ENCODE measurements at regions not wholly inside any gene's neighbourhood (a gene's known extent, or its start where the extent isn't known, plus 50 kb on each side); places are given as distances from the start of the nearest gene placed in this dataset.

- peaks cover 0 to 22% of the 10 kb centered on the region in 2 donors for H3K27me3 Mint-ChIP-seq
- no peak overlapping the region for H3K4me3 Mint-ChIP-seq
- ATAC-seq (replicated peaks) (no peak), DNase-seq (no peak)
- H3K9me3 Mint-ChIP-seq = no peaks in the 10 kb centered on the region
- H3K36me3 Mint-ChIP-seq (ENCODE audit: insufficient read depth) = no peaks in the 10 kb centered on the region
- H3K27ac Mint-ChIP-seq = no peak overlapping the region
- peaks cover 0 to 6% of the 10 kb centered on the region in 2 donors for H3K4me1 Mint-ChIP-seq (ENCODE audit: low read depth in 2 of 2)
These were observed 129.8 kb upstream of the ALKAL2 start for GRCh38 chr2:417662-418061.

GRCh38 chr2:417006-417405 lies 129.1 kb upstream of the ALKAL2 start:
- Mint-ChIP-seq H3K27ac (no peak overlapping the region), H3K9me3 (no peaks in the 10 kb centered on the region), H3K36me3 (ENCODE audit: insufficient read depth) (no peaks in the 10 kb centered on the region), H3K4me1 (ENCODE audit: low read depth in 2 of 2) (peaks cover 0 to 6% of the 10 kb centered on the region in 2 donors), H3K27me3 (peaks cover 3 to 22% of the 10 kb centered on the region in 2 donors), H3K4me3 (no peak overlapping the region)
- no peak for DNase-seq
- no peak for ATAC-seq (replicated peaks)

DNA sequence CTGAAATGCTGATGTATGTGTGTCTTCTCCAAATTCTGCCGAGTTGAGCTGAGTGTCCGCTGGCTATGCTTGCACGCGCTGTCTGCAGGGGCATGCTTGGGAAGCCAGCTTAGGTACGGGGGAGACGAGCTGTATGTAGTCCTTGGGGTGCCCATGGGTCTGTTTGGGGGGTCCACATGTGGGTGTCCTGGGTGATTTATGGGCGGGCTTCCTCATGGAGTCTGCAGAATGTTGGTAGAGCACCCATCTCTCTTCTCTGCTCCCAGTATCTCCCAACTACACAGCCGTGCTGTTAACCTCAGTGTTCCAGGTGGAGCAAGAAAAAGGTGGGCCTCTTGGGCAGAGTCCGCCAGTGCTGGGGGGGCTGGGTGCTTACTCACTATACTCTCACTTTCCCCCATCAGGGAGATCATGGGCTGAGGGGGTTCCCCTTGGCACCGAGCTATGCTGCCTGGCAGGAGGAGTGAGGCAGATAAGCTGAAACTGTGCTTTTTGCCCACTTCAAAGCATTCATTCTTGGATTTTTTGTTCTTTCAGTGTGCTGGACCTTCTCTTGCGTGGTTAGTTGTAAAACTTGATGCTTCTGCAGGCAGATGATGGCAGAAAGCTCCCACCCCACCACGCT lies 128.2 kb upstream of the ALKAL2 start:
- no peak for DNase-seq
- peaks cover 6 to 22% of the 10 kb centered on the region in 2 donors for H3K27me3 Mint-ChIP-seq
- H3K4me3 Mint-ChIP-seq = no peak overlapping the region
- no peak overlapping the region for H3K27ac Mint-ChIP-seq
- H3K4me1 Mint-ChIP-seq (ENCODE audit: low read depth in 2 of 2) = peaks cover 0 to 3% of the 10 kb centered on the region in 2 donors
- no peak for ATAC-seq (replicated peaks)
- no peaks in the 10 kb centered on the region for H3K9me3 Mint-ChIP-seq
- no peaks in the 10 kb centered on the region for H3K36me3 Mint-ChIP-seq (ENCODE audit: insufficient read depth)

GRCh38 chr2:409523-409922 lies 121.6 kb upstream of the ALKAL2 start:
- Mint-ChIP-seq H3K27ac (no peak overlapping the region), H3K9me3 (peaks cover 8 to 15% of the 10 kb centered on the region in 2 donors), H3K4me3 (no peak overlapping the region), H3K27me3 (peaks cover 10 to 14% of the 10 kb centered on the region in 2 donors), H3K36me3 (ENCODE audit: insufficient read depth) (no peaks in the 10 kb centered on the region), H3K4me1 (ENCODE audit: low read depth in 2 of 2) (no peaks in the 10 kb centered on the region)
- DNase-seq = no peak
- no peak for ATAC-seq (replicated peaks)

DNA sequence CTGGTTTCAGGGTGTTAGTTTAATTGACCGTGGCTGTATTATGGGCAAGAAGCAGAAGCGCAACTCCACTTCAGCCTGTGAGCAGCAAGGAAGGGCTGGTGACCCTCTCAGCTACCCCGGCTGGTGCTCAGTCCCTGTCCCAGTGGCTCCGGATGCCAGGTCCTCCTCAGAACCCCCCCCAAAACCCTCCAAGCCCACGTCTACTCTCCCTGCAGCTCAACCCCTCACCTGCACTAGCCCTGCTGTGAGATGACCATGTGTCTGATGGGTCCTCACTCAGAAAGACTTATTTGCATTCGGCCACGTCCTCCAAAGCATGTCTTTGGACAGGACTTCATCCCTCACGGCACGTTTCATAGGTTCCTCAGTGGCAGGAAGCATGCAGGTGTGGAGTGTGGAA lies 119.7 kb upstream of the ALKAL2 start:
- Mint-ChIP-seq H3K27ac (no peak overlapping the region), H3K4me3 (no peak overlapping the region), H3K36me3 (ENCODE audit: insufficient read depth) (peaks cover 3% of the 10 kb centered on the region), H3K27me3 (peaks cover 10 to 14% of the 10 kb centered on the region in 2 donors), H3K9me3 (peaks cover 10 to 20% of the 10 kb centered on the region in 2 donors), H3K4me1 (ENCODE audit: low read depth in 2 of 2) (peaks cover 0 to 6% of the 10 kb centered on the region in 2 donors)
- no peak for ATAC-seq (replicated peaks)
- DNase-seq = no peak

DNA sequence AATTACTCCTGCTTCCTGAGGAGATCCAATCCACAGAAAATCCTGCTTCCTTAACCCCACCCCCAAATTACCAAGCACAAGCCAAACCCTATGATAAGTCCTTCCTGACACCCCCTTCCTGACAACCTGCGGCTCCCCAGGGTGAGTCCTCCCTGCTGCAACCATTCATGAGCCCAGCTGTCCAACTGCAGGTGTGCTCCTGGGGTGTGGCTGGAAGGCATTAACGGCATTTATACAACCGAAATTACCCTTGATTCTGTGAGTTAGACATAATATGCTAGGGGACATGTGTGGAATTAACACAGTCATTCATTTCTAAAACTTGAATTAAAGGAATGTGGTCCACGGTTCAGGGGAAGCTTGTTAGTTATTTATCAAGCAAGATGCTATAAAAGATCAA lies 119.0 kb upstream of the ALKAL2 start:
- H3K27me3 Mint-ChIP-seq = peaks cover 6 to 14% of the 10 kb centered on the region in 2 donors

GRCh38 chr2:406231-406630 lies 118.3 kb upstream of the ALKAL2 start:
- no peak for ATAC-seq (replicated peaks)
- Mint-ChIP-seq H3K36me3 (ENCODE audit: insufficient read depth) (peaks cover 3% of the 10 kb centered on the region), H3K4me1 (ENCODE audit: low read depth in 2 of 2) (peaks cover 0 to 6% of the 10 kb centered on the region in 2 donors), H3K27me3 (peaks cover 4 to 14% of the 10 kb centered on the region in 2 donors), H3K4me3 (no peak overlapping the region), H3K9me3 (peaks cover 10 to 20% of the 10 kb centered on the region in 2 donors), H3K27ac (no peak overlapping the region)
- no peak for DNase-seq

More for the DNA sequence above, 119.0 kb upstream of the ALKAL2 start:
- H3K4me1 Mint-ChIP-seq (ENCODE audit: low read depth in 2 of 2) = peaks cover 0 to 6% of the 10 kb centered on the region in 2 donors
- ATAC-seq (replicated peaks) = no peak
- H3K9me3 Mint-ChIP-seq = peaks cover 10 to 20% of the 10 kb centered on the region in 2 donors
- peaks cover 3% of the 10 kb centered on the region for H3K36me3 Mint-ChIP-seq (ENCODE audit: insufficient read depth)
- H3K27ac Mint-ChIP-seq = no peak overlapping the region
- no peak overlapping the region for H3K4me3 Mint-ChIP-seq
- no peak for DNase-seq

DNA sequence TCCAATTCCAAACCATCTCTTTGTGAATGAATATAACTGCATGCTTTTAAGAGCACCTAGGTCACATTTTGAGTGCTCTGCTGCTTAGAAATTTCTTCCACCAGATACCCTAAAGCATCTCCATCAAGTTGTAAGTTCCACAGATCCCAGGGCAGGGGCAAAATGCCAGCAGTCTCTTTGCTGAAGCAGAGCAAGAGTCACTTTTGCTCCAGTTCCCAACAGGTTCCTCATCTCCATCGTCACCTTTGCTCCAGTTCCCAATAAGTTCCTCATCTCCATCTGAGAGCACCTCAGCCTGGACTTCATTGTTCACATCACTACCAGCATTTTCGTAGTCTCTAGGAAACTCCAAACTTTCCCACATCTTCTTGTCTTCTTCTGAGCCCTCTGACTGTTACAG lies 116.7 kb upstream of the ALKAL2 start:
- H3K27ac Mint-ChIP-seq = no peak overlapping the region

GRCh38 chr2:403682-404081 lies 115.8 kb upstream of the ALKAL2 start:
- DNase-seq = no peak
- H3K4me3 Mint-ChIP-seq = no peak overlapping the region
- peaks cover 0 to 6% of the 10 kb centered on the region in 2 donors for H3K4me1 Mint-ChIP-seq (ENCODE audit: low read depth in 2 of 2)
- no peak for ATAC-seq (replicated peaks)
- H3K27ac Mint-ChIP-seq = peak overlapping the region in 1 of 2 donors; percentile 69
- peaks cover 3% of the 10 kb centered on the region for H3K36me3 Mint-ChIP-seq (ENCODE audit: insufficient read depth)
- no peaks in the 10 kb centered on the region for H3K27me3 Mint-ChIP-seq
- peaks cover 7 to 12% of the 10 kb centered on the region in 2 donors for H3K9me3 Mint-ChIP-seq

More for the DNA sequence above, 116.7 kb upstream of the ALKAL2 start:
- Mint-ChIP-seq H3K4me1 (ENCODE audit: low read depth in 2 of 2) (peaks cover 0 to 6% of the 10 kb centered on the region in 2 donors), H3K4me3 (no peak overlapping the region), H3K36me3 (ENCODE audit: insufficient read depth) (peaks cover 3% of the 10 kb centered on the region), H3K27me3 (peaks cover 0 to 5% of the 10 kb centered on the region in 2 donors), H3K9me3 (peaks cover 7 to 12% of the 10 kb centered on the region in 2 donors)
- ATAC-seq (replicated peaks) (no peak), DNase-seq (no peak)

DNA sequence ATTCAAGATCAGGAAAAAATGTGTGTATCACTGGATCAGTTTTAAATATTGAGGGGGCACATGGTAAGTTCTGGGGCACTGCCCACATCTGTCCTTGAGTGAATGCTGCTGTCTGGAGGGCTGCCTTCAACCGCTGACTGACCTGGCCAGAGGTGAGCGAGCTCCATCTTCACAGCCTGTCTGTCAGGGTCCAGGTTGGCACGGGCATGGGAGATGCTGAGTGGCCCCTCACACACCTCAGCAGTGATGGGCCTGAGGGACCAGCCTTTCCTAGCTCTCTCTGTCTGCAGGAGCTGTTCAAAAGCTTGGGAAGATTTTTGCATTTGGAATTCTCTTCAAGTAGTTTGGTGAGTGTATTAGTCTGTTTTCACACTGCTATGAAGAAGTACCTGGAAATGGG lies 114.8 kb upstream of the ALKAL2 start:
- Mint-ChIP-seq H3K4me3 (no peak overlapping the region), H3K36me3 (ENCODE audit: insufficient read depth) (peaks cover 3% of the 10 kb centered on the region), H3K4me1 (ENCODE audit: low read depth in 2 of 2) (peaks cover 0 to 6% of the 10 kb centered on the region in 2 donors), H3K27ac (no peak overlapping the region), H3K9me3 (peaks cover 7 to 12% of the 10 kb centered on the region in 2 donors), H3K27me3 (no peaks in the 10 kb centered on the region)
- no peak for ATAC-seq (replicated peaks)
- no peak for DNase-seq

DNA sequence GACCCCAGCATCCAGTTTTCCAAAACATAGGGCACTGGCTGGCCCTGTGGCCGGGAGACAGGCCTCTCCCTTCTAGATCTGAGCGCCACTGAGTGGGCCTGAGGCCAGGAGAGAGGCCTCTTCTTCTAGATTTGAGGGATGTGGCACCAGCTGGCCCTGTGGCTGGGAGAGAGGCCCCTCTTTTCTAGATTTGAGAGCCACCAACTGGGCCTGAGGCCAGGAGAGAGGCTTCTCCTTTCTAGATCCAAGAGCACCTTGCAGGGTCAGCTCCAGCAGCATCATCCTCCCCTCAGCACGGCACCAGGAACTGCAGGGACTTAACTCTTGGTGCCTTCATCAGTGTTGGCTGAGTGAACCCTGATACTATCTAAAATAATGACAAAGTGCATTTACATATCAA lies 114.3 kb upstream of the ALKAL2 start:
- DNase-seq = no peak
- H3K36me3 Mint-ChIP-seq (ENCODE audit: insufficient read depth) = peaks cover 3% of the 10 kb centered on the region
- H3K27ac Mint-ChIP-seq = peak overlapping the region in 1 of 2 donors; percentile 33
- H3K4me1 Mint-ChIP-seq (ENCODE audit: low read depth in 2 of 2) = peaks cover 0 to 6% of the 10 kb centered on the region in 2 donors
- ATAC-seq (replicated peaks) = no peak
- no peaks in the 10 kb centered on the region for H3K27me3 Mint-ChIP-seq
- peaks cover 7 to 12% of the 10 kb centered on the region in 2 donors for H3K9me3 Mint-ChIP-seq
- no peak overlapping the region for H3K4me3 Mint-ChIP-seq

- Mint-ChIP-seq H3K4me3 (no peak overlapping the region), H3K27me3 (no peaks in the 10 kb centered on the region), H3K4me1 (ENCODE audit: low read depth in 2 of 2) (peaks cover 0 to 6% of the 10 kb centered on the region in 2 donors), H3K9me3 (peaks cover 7 to 12% of the 10 kb centered on the region in 2 donors), H3K27ac (no peak overlapping the region), H3K36me3 (ENCODE audit: insufficient read depth) (peaks cover 3% of the 10 kb centered on the region)
- DNase-seq (no peak), ATAC-seq (replicated peaks) (no peak)
These were observed 113.3 kb upstream of the ALKAL2 start for GRCh38 chr2:401019-401679.

DNA sequence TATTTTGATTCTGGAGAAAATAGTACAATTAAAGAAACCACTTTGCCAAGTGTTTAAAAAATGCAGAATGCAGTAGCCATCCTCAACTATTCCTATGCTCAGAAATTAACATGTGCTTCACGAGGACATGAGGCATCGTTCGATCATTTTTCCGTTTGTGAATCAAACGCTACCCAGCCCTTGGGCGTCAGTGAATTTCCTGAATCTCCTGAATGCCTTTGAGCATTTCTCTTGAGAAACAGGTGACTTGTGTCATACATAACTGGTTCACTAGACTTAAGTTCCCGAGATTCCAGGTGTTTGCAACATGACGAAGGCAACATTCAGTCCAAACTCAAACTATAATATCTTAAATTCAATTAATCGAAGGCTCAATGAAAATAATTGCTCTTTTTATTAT lies 110.0 kb upstream of the ALKAL2 start:
- Mint-ChIP-seq H3K4me3 (no peak overlapping the region), H3K36me3 (ENCODE audit: insufficient read depth) (peaks cover 5% of the 10 kb centered on the region), H3K27me3 (no peaks in the 10 kb centered on the region), H3K9me3 (no peaks in the 10 kb centered on the region), H3K27ac (no peak overlapping the region), H3K4me1 (ENCODE audit: low read depth in 2 of 2) (peaks cover 10 to 15% of the 10 kb centered on the region in 2 donors)
- ATAC-seq (replicated peaks) (no peak), DNase-seq (no peak)

DNA sequence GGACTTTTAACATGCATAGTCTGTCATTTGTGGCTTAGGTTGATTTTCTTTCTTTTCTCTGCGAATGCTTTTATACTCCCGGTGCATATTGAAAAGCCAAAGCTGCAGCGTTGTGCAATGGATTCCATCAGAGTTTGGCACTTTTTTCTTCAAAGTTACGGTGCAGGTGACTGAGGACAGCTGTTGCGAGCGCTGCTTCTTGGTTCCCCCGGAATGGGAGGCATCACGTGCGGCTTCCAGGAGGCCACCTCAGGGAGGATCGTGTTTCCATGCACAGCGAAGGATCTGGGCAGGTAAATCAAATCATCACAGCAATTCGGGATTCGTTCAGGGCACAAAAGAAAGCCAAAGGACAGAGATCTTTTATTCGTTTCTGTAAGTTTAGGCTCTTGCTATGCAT lies 109.6 kb upstream of the ALKAL2 start:
- peaks cover 5% of the 10 kb centered on the region for H3K36me3 Mint-ChIP-seq (ENCODE audit: insufficient read depth)

More for the DNA sequence above, 109.6 kb upstream of the ALKAL2 start:
- no peak for DNase-seq
- Mint-ChIP-seq H3K4me1 (ENCODE audit: low read depth in 2 of 2) (peaks cover 10 to 17% of the 10 kb centered on the region in 2 donors), H3K27ac (no peak overlapping the region), H3K4me3 (no peak overlapping the region), H3K9me3 (no peaks in the 10 kb centered on the region), H3K27me3 (no peaks in the 10 kb centered on the region)
- no peak for ATAC-seq (replicated peaks)

Data from effector memory CD8-positive, alpha-beta T cell (primary cell).